GM23338 (cell line): ENCODE measurements at regions not wholly inside any gene's neighbourhood (a gene's known extent, or its start where the extent isn't known, plus 50 kb on each side); places are given as distances from the start of the nearest gene placed in this dataset.

ENCODE experiments used
- ATAC-seq: fragments of 200-7000 bp; cut with Tn5 transposase; 3 replicates; pipeline ENCODE4 v1.9.1; 2020
- DNase-seq: peaks from one replicate; pipeline ENCODE4 v3.0.0-alpha.2; 2015; ENCODE audit warnings: low spot score
- H2AFZ ChIP-seq: fragments of 200-600 bp; sonication (generic); 2 replicates; pipeline ENCODE4 v1.8.0; 2016; ENCODE audit warnings: antibody characterized with exemption, mild to moderate bottlenecking, moderate library complexity
- H3F3A ChIP-seq: fragments of 200-600 bp; sonication (generic); replicated peaks from 2 replicates; pipeline ENCODE4 v1.8.0; 2017; ENCODE audit warnings: antibody characterized with exemption, mixed run types, low read depth
- H3K27ac ChIP-seq: fragments of 200-600 bp; sonication (generic); 2 replicates; pipeline ENCODE4 v1.6.1; 2016; ENCODE audit warnings: low read depth
- H3K27me3 ChIP-seq: fragments of 200-600 bp; sonication (generic); 2 replicates; pipeline ENCODE4 v1.8.0; 2016; ENCODE audit warnings: mild to moderate bottlenecking, mixed run types, moderate library complexity; ENCODE audit not compliant: insufficient read depth
- H3K36me3 ChIP-seq: fragments of 200-600 bp; sonication (generic); 2 replicates; pipeline ENCODE4 v1.8.0; 2016; ENCODE audit warnings: mild to moderate bottlenecking; ENCODE audit not compliant: insufficient read depth
- H3K4me1 ChIP-seq: fragments of 200-600 bp; sonication (generic); 2 replicates; pipeline ENCODE4 v1.8.0; 2016; ENCODE audit warnings: mild to moderate bottlenecking, moderate library complexity; ENCODE audit not compliant: insufficient read depth
- H3K4me2 ChIP-seq: fragments of 200-600 bp; sonication (generic); 2 replicates; pipeline ENCODE4 v1.7.1; 2017; ENCODE audit warnings: mixed run types
- H3K4me3 ChIP-seq: fragments of 200-600 bp; sonication (generic); 2 replicates; pipeline ENCODE4 v1.6.1; 2016; ENCODE audit warnings: mixed run types
- H3K79me2 ChIP-seq: fragments of 200-600 bp; sonication (generic); replicated peaks from 2 replicates; pipeline ENCODE4 v1.8.0; 2017; ENCODE audit warnings: mild to moderate bottlenecking; ENCODE audit not compliant: insufficient read depth
- H3K9me2 ChIP-seq: fragments of 200-600 bp; sonication (generic); 2 replicates; pipeline ENCODE4 v1.8.0; 2017; ENCODE audit not compliant: insufficient read depth
- H4K20me1 ChIP-seq: fragments of 200-600 bp; sonication (generic); replicated peaks from 2 replicates; pipeline ENCODE4 v1.8.0; 2017; ENCODE audit warnings: mild to moderate bottlenecking; ENCODE audit not compliant: insufficient read depth
- H3K27ac Mint-ChIP-seq: 2 replicates; pipeline ENCODE4 v1.8.0; 2020; ENCODE audit warnings: inconsistent platforms, mild to moderate bottlenecking, moderate library complexity, mixed read lengths
- H3K27me3 Mint-ChIP-seq: 3 replicates; pipeline ENCODE4 v1.8.0; 2022; ENCODE audit warnings: low read depth, mild to moderate bottlenecking, moderate library complexity, mixed read lengths, inconsistent platforms; ENCODE audit not compliant: insufficient read depth, poor library complexity
- H3K36me3 Mint-ChIP-seq: 3 replicates; pipeline ENCODE4 v1.8.0; 2021; ENCODE audit warnings: low read depth, mild to moderate bottlenecking, inconsistent platforms, moderate library complexity, mixed read lengths
- H3K4me1 Mint-ChIP-seq: 3 replicates; pipeline ENCODE4 v1.8.0; 2020; ENCODE audit warnings: mild to moderate bottlenecking, inconsistent platforms, mixed read lengths
- H3K4me3 Mint-ChIP-seq: 3 replicates; pipeline ENCODE4 v1.8.0; 2021; ENCODE audit warnings: moderate library complexity, mild to moderate bottlenecking, inconsistent platforms, mixed read lengths
- H3K9me3 Mint-ChIP-seq: 3 replicates; pipeline ENCODE4 v1.8.0; 2020; ENCODE audit warnings: moderate library complexity, mild to moderate bottlenecking, inconsistent platforms, mixed read lengths
- CREB1 ChIP-seq: fragments of 250-450 bp; sonication (Bioruptor Pico); IDR thresholded peaks from 2 replicates; pipeline ENCODE4 v1.5.0; 2020; ENCODE audit warnings: low read depth, mild to moderate bottlenecking, moderate library complexity
- ETS1 ChIP-seq: IDR thresholded peaks from 2 replicates; pipeline ENCODE4 v1.6.1; 2016; ENCODE audit warnings: antibody characterized with exemption
- EZH2 ChIP-seq: fragments of 200-600 bp; sonication (generic); IDR thresholded peaks from one replicate; pipeline ENCODE4 v1.8.0; 2017; ENCODE audit warnings: antibody characterized with exemption, mild to moderate bottlenecking, low read depth; ENCODE audit not compliant: unreplicated experiment
- EZH2phosphoT487 ChIP-seq: fragments of 200-600 bp; sonication (generic); IDR thresholded peaks from one replicate; pipeline ENCODE4 v1.8.1; 2018; ENCODE audit warnings: antibody characterized with exemption; ENCODE audit not compliant: unreplicated experiment
- NANOG ChIP-seq: IDR thresholded peaks from 2 replicates; pipeline ENCODE4 v1.6.1; 2016; ENCODE audit warnings: antibody characterized with exemption, borderline replicate concordance
- POLR2AphosphoS5 ChIP-seq: IDR thresholded peaks from 2 replicates; pipeline ENCODE4 v1.6.1; 2016; ENCODE audit warnings: antibody characterized with exemption, low read depth
- REST ChIP-seq: IDR thresholded peaks from one replicate; pipeline ENCODE4 v1.6.1; 2018; ENCODE audit warnings: antibody characterized with exemption; ENCODE audit not compliant: unreplicated experiment
- STAT1 ChIP-seq: IDR thresholded peaks from one replicate; pipeline ENCODE4 v1.6.1; 2016; ENCODE audit warnings: antibody characterized with exemption; ENCODE audit not compliant: unreplicated experiment
- ZNF331 ChIP-seq: fragments of 250-450 bp; sonication (Bioruptor Pico); IDR thresholded peaks from 2 replicates; pipeline ENCODE4 v1.5.0; 2020; ENCODE audit warnings: low read depth, mild to moderate bottlenecking, moderate library complexity
- TF ChIP-seq, protein P1 (sequence below): fragments of 250-450 bp; sonication (Bioruptor Pico); IDR thresholded peaks from 2 replicates; pipeline ENCODE4 v1.5.0; 2020; ENCODE audit warnings: mild to moderate bottlenecking, moderate library complexity

GRCh38 chr10:18795549-18795948 lies 136.3 kb downstream of the ARL5B start (continued):
- TF ChIP-seq, protein P1, sequence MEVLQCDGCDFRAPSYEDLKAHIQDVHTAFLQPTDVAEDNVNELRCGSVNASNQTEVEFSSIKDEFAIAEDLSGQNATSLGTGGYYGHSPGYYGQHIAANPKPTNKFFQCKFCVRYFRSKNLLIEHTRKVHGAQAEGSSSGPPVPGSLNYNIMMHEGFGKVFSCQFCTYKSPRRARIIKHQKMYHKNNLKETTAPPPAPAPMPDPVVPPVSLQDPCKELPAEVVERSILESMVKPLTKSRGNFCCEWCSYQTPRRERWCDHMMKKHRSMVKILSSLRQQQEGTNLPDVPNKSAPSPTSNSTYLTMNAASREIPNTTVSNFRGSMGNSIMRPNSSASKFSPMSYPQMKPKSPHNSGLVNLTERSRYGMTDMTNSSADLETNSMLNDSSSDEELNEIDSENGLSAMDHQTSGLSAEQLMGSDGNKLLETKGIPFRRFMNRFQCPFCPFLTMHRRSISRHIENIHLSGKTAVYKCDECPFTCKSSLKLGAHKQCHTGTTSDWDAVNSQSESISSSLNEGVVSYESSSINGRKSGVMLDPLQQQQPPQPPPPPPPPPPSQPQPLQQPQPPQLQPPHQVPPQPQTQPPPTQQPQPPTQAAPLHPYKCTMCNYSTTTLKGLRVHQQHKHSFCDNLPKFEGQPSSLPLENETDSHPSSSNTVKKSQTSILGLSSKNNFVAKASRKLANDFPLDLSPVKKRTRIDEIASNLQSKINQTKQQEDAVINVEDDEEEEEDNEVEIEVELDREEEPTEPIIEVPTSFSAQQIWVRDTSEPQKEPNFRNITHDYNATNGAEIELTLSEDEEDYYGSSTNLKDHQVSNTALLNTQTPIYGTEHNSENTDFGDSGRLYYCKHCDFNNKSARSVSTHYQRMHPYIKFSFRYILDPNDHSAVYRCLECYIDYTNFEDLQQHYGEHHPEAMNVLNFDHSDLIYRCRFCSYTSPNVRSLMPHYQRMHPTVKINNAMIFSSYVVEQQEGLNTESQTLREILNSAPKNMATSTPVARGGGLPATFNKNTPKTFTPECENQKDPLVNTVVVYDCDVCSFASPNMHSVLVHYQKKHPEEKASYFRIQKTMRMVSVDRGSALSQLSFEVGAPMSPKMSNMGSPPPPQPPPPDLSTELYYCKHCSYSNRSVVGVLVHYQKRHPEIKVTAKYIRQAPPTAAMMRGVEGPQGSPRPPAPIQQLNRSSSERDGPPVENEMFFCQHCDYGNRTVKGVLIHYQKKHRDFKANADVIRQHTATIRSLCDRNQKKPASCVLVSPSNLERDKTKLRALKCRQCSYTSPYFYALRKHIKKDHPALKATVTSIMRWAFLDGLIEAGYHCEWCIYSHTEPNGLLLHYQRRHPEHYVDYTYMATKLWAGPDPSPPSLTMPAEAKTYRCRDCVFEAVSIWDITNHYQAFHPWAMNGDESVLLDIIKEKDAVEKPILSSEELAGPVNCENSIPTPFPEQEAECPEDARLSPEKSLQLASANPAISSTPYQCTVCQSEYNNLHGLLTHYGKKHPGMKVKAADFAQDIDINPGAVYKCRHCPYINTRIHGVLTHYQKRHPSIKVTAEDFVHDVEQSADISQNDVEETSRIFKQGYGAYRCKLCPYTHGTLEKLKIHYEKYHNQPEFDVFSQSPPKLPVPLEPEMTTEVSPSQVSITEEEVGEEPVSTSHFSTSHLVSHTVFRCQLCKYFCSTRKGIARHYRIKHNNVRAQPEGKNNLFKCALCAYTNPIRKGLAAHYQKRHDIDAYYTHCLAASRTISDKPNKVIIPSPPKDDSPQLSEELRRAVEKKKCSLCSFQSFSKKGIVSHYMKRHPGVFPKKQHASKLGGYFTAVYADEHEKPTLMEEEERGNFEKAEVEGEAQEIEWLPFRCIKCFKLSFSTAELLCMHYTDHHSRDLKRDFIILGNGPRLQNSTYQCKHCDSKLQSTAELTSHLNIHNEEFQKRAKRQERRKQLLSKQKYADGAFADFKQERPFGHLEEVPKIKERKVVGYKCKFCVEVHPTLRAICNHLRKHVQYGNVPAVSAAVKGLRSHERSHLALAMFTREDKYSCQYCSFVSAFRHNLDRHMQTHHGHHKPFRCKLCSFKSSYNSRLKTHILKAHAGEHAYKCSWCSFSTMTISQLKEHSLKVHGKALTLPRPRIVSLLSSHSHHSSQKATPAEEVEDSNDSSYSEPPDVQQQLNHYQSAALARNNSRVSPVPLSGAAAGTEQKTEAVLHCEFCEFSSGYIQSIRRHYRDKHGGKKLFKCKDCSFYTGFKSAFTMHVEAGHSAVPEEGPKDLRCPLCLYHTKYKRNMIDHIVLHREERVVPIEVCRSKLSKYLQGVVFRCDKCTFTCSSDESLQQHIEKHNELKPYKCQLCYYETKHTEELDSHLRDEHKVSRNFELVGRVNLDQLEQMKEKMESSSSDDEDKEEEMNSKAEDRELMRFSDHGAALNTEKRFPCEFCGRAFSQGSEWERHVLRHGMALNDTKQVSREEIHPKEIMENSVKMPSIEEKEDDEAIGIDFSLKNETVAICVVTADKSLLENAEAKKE (CRISPR knock-in tag): no peak
- no peak for TF ChIP-seq EZH2
- TF ChIP-seq STAT1: no peak
- TF ChIP-seq ETS1: no peak

DNA sequence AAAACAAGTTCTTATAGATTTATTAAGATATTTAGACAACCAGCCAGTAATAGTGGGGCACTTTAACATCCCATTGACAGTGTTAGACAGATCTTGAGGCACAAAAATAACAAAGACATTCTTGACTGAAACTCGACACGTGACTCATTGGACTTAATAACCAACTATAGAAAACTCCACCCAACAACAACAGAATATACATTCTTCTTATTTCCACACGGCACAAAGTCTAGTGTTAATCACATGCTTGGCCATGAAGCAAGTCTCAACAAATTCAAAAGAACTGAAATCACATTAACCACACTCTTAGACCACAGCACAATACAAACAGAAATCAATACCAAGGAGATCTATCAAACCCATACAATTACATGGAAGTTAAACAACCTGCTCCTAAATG lies 138.1 kb downstream of the ARL5B start:
- Mint-ChIP-seq H3K36me3 (no peaks in the 10 kb centered on the region), H3K4me3 (no peak overlapping the region), H3K27me3 (no peaks in the 10 kb centered on the region), H3K27ac (no peak overlapping the region), H3K4me1 (no peaks in the 10 kb centered on the region), H3K9me3 (no peaks in the 10 kb centered on the region)
- Histone ChIP-seq H3K9me2 (peaks cover 6% of the 10 kb centered on the region; the same call in 1 of the 2 replicates), H3K36me3 (no peaks in the 10 kb centered on the region), H3K79me2 (no peaks in the 10 kb centered on the region), H4K20me1 (no peaks in the 10 kb centered on the region), H3K4me3 (no peak overlapping the region), H2AFZ (no peak overlapping the region), H3K4me2 (no peak overlapping the region), H3F3A (no peaks in the 10 kb centered on the region), H3K27me3 (no peaks in the 10 kb centered on the region), H3K27ac (no peak overlapping the region), H3K4me1 (no peaks in the 10 kb centered on the region)
- DNase-seq: no peak
- ATAC-seq: no peak
- TF ChIP-seq REST (no peak), STAT1 (no peak), CREB1 (CRISPR knock-in tag) (no peak), EZH2phosphoT487 (no peak), ZNF331 (CRISPR knock-in tag) (no peak), POLR2AphosphoS5 (no peak), EZH2 (no peak), ETS1 (no peak), NANOG (no peak)
